Stimulated activated CD8-positive, alpha-beta memory T cell treated with anti-CD3 and anti-CD28 coated beads, Interleukin-12 subunit alpha, Interleukin-12 subunit beta, amount 100 ng/mL, for 24 hours (primary cell): ENCODE measurements at regions not wholly inside any gene's neighbourhood (a gene's known extent, or its start where the extent isn't known, plus 50 kb on each side); places are given as distances from the start of the nearest gene placed in this dataset.

Source experiments
- DNase-seq: peaks from one replicate; pipeline ENCODE4 v3.0.0-alpha.2; 2020; ENCODE audit errors: extremely low read depth

DNA sequence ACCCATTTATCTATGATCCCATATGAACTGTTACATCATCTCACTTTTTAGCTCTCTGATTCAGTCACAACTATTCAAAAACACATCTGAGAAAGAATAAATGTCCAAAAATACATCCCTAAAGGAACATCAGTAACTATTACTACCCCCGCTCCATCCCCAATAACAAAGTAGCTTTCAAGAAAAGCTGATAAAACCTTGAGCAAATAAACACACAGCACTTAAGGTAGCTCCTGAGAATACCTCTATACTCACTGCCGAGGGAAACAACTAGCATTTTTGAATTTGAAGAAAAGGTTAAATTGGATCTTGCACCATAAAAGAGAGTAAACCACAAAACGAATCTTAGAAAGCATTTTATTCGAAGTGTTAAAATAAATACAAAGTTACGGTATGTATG, 63.4 kb downstream of the PMAIP1 start:
- no peak for DNase-seq

- DNase-seq = no peak
Observed at GRCh38 chr18:59961070-59961469, 61.3 kb downstream of the PMAIP1 start.

GRCh38 chr18:59960272-59960671, 60.5 kb downstream of the PMAIP1 start:
- no peak for DNase-seq

DNA sequence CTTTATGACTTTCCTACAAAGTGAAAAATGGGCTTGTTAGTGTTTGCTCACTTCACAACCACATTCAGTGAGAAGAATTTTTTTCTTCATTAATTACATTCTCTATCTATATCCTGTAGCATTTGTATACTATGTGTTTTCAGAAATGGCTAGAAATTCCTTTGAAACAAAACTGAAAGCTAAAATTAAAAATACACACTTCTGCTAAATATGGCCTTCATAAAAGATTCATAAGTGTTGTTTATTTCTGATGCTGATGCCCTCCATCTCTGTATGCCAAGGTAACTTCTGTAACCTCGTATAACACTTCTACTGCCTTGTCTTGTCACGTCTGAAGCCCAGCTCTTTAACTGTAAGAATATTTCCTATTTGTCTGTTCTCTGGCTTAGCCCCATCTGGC, 59.8 kb downstream of the PMAIP1 start:
- DNase-seq = no peak

DNA sequence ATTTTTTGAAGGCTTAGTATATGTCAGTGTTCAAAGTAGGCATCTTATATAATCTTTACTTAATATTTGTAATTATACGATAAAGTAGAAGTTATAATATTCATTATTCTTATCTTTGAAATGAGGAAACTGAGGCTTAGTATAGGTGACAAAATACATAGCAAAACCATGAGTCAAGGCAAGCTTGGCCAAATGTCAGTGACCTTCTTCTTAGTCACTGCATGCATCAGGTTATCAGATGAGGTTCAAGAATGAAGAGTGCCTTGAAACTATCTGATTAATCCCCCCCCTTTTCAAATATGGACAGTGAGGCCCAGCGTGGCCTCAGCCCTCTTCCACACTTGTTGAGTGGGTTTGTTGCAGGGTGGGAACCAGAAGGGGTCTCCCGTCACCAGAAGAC, 59.3 kb downstream of the PMAIP1 start:
- DNase-seq = no peak

- DNase-seq = no peak
Observed at GRCh38 chr18:59957957-59958356, 58.2 kb downstream of the PMAIP1 start.

DNA sequence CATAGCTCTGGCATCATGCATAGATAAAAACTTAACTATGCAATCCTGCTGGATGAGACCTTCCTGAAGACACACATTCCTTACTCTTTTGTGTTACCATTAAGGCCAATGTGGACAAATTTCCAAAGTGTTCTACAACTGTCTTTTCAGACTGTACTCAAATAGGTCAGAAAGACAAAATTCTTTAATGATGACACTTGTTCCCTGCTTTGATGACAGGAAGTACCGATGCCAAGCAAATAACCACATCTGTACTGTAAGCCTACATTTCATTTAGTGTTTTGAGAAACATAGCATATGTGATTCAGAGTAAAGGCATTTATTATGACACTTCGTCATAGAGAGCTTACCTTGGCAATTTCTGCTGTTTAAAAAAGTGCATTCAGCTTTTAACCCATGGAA, 55.0 kb downstream of the PMAIP1 start:
- DNase-seq = no peak

DNA sequence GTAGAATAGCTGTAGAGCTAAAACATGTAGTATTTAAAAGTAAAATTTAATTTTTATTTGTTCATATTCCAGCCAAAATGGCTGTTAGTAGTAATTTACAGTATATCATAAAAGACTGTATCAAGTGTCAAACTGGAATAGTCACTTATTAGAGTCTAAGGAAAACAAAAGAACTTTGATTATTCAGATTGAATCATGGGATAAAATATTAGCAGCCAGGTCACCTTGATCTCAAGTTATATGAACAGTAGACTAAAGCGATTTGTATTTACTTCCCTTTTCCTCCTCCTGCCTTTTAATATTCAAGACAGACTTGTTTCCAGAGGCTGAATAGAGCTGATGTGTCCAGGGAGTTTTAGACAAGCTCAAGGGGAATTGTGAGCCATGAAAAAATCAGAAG, 54.4 kb downstream of the PMAIP1 start:
- DNase-seq = no peak
